ENCODE measurements at regions not wholly inside any gene's neighbourhood (a gene's known extent, or its start where the extent isn't known, plus 50 kb on each side); places are given as distances from the start of the nearest gene placed in this dataset.
"Not testable (repeated sequence)": the region's sequence is repeated elsewhere in the genome, so short reads cannot be mapped to it uniquely, and the experiment has no call there.

- no peak overlapping the region for H3K4me3 Mint-ChIP-seq (ENCODE audit: unreplicated experiment)
- no peaks in the 10 kb centered on the region for H3K36me3 Mint-ChIP-seq (ENCODE audit: unreplicated experiment)
- H3K4me1 Mint-ChIP-seq (ENCODE audit: unreplicated experiment) = peaks cover 41% of the 10 kb centered on the region
- H3K27me3 Mint-ChIP-seq (ENCODE audit: unreplicated experiment) = no peaks in the 10 kb centered on the region
- H3K9me3 Mint-ChIP-seq (ENCODE audit: unreplicated experiment) = no peaks in the 10 kb centered on the region
- peak overlapping the region; percentile 28 for H3K27ac Mint-ChIP-seq (ENCODE audit: unreplicated experiment)
- no peak for DNase-seq (ENCODE audit: extremely low spot score, unreplicated experiment)
- TF ChIP-seq, protein P1, sequence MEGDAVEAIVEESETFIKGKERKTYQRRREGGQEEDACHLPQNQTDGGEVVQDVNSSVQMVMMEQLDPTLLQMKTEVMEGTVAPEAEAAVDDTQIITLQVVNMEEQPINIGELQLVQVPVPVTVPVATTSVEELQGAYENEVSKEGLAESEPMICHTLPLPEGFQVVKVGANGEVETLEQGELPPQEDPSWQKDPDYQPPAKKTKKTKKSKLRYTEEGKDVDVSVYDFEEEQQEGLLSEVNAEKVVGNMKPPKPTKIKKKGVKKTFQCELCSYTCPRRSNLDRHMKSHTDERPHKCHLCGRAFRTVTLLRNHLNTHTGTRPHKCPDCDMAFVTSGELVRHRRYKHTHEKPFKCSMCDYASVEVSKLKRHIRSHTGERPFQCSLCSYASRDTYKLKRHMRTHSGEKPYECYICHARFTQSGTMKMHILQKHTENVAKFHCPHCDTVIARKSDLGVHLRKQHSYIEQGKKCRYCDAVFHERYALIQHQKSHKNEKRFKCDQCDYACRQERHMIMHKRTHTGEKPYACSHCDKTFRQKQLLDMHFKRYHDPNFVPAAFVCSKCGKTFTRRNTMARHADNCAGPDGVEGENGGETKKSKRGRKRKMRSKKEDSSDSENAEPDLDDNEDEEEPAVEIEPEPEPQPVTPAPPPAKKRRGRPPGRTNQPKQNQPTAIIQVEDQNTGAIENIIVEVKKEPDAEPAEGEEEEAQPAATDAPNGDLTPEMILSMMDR (IDR thresholded peaks at IDR 0.05) = no peak
Measured at GRCh38 chr3:24686808-24687207, 192.2 kb upstream of the THRB start.

- H3K4me1 Mint-ChIP-seq (ENCODE audit: unreplicated experiment) = peaks cover 37% of the 10 kb centered on the region
- H3K27ac Mint-ChIP-seq (ENCODE audit: unreplicated experiment) = no peak overlapping the region
- no peaks in the 10 kb centered on the region for H3K36me3 Mint-ChIP-seq (ENCODE audit: unreplicated experiment)
- H3K4me3 Mint-ChIP-seq (ENCODE audit: unreplicated experiment) = no peak overlapping the region
- DNase-seq (ENCODE audit: extremely low spot score, unreplicated experiment) = no peak
- TF ChIP-seq, protein P1 (IDR thresholded peaks at IDR 0.05) = no peak
- H3K9me3 Mint-ChIP-seq (ENCODE audit: unreplicated experiment) = no peaks in the 10 kb centered on the region
- H3K27me3 Mint-ChIP-seq (ENCODE audit: unreplicated experiment) = no peaks in the 10 kb centered on the region
Measured at GRCh38 chr3:24687671-24688070, 193.0 kb upstream of the THRB start.

- H3K4me3 Mint-ChIP-seq (ENCODE audit: unreplicated experiment) = no peak overlapping the region
- no peak overlapping the region for H3K27ac Mint-ChIP-seq (ENCODE audit: unreplicated experiment)
- H3K36me3 Mint-ChIP-seq (ENCODE audit: unreplicated experiment) = no peaks in the 10 kb centered on the region
- no peaks in the 10 kb centered on the region for H3K27me3 Mint-ChIP-seq (ENCODE audit: unreplicated experiment)
- DNase-seq (ENCODE audit: extremely low spot score, unreplicated experiment) = no peak
- TF ChIP-seq, protein P1 (IDR thresholded peaks at IDR 0.05) = no peak
- H3K9me3 Mint-ChIP-seq (ENCODE audit: unreplicated experiment) = no peaks in the 10 kb centered on the region
- peaks cover 28% of the 10 kb centered on the region for H3K4me1 Mint-ChIP-seq (ENCODE audit: unreplicated experiment)
Measured at GRCh38 chr3:24688446-24689148, 193.9 kb upstream of the THRB start.

DNA sequence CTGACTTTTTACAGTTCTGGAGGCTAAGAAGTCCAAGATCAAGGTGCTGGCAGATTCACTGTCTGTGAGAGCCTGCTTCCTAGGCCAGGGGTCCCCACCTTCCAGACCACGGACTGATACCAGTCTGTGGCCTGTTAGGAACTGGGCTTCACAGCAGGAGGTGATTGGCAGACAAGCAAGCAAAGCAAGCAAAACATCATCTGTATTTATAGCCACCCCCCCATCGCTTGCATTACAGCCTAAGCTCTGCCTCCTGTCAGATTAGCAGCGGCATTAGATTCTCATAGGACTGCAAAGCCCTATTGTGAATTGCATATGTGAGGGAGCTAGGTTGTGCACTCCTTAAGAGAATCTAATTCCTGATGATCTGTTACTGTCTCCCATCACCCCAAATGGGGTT, 194.7 kb upstream of the THRB start:
- Mint-ChIP-seq H3K9me3 (ENCODE audit: unreplicated experiment) (no peaks in the 10 kb centered on the region), H3K27me3 (ENCODE audit: unreplicated experiment) (no peaks in the 10 kb centered on the region), H3K36me3 (ENCODE audit: unreplicated experiment) (no peaks in the 10 kb centered on the region), H3K4me3 (ENCODE audit: unreplicated experiment) (no peak overlapping the region), H3K4me1 (ENCODE audit: unreplicated experiment) (peaks cover 25% of the 10 kb centered on the region), H3K27ac (ENCODE audit: unreplicated experiment) (no peak overlapping the region)
- DNase-seq (ENCODE audit: extremely low spot score, unreplicated experiment) = no peak
- TF ChIP-seq, protein P1 (IDR thresholded peaks at IDR 0.05) = no peak

GRCh38 chr3:24690777-24691176, 196.1 kb upstream of the THRB start:
- H3K4me3 Mint-ChIP-seq (ENCODE audit: unreplicated experiment) = no peak overlapping the region
- H3K27ac Mint-ChIP-seq (ENCODE audit: unreplicated experiment) = no peak overlapping the region
- DNase-seq (ENCODE audit: extremely low spot score, unreplicated experiment) = no peak
- TF ChIP-seq, protein P1 (IDR thresholded peaks at IDR 0.05) = no peak
- H3K4me1 Mint-ChIP-seq (ENCODE audit: unreplicated experiment) = peaks cover 23% of the 10 kb centered on the region
- H3K36me3 Mint-ChIP-seq (ENCODE audit: unreplicated experiment) = peaks cover 3% of the 10 kb centered on the region
- H3K9me3 Mint-ChIP-seq (ENCODE audit: unreplicated experiment) = peaks cover under 1% of the 10 kb centered on the region
- H3K27me3 Mint-ChIP-seq (ENCODE audit: unreplicated experiment) = no peaks in the 10 kb centered on the region

GRCh38 chr3:24699078-24699477, 204.4 kb upstream of the THRB start:
- H3K27me3 Mint-ChIP-seq (ENCODE audit: unreplicated experiment); DNase-seq (ENCODE audit: extremely low spot score, unreplicated experiment); H3K27ac Mint-ChIP-seq (ENCODE audit: unreplicated experiment); H3K4me3 Mint-ChIP-seq (ENCODE audit: unreplicated experiment); H3K36me3 Mint-ChIP-seq (ENCODE audit: unreplicated experiment); H3K4me1 Mint-ChIP-seq (ENCODE audit: unreplicated experiment): not testable (repeated sequence)
- peaks cover 22% of the 10 kb centered on the region for H3K9me3 Mint-ChIP-seq (ENCODE audit: unreplicated experiment)

Measured in osteocyte (in vitro differentiated cells).